Dendritic cell treated with granulocyte-macrophage colony-stimulating factor and Interleukin-4, amounts not matched to agents 40 ng/mL and 50 ng/mL, for 4 days (primary cell): ENCODE measurements at regions not wholly inside any gene's neighbourhood (a gene's known extent, or its start where the extent isn't known, plus 50 kb on each side); places are given as distances from the start of the nearest gene placed in this dataset.
"Not testable (repeated sequence)": the region's sequence is repeated elsewhere in the genome, so short reads cannot be mapped to it uniquely, and the experiment has no call there.

Source experiments
- H3K27ac Mint-ChIP-seq: one replicate; pipeline ENCODE4 v1.8.0; 2022; ENCODE audit warnings: mild to moderate bottlenecking, mixed read lengths
- H3K27me3 Mint-ChIP-seq: one replicate; pipeline ENCODE4 v1.8.0; 2022; ENCODE audit warnings: mild to moderate bottlenecking, mixed read lengths
- H3K36me3 Mint-ChIP-seq: one replicate; pipeline ENCODE4 v1.8.0; 2022; ENCODE audit warnings: low read depth, mixed read lengths
- H3K4me1 Mint-ChIP-seq: one replicate; pipeline ENCODE4 v1.8.0; 2022; ENCODE audit warnings: low read depth, mixed read lengths
- H3K4me3 Mint-ChIP-seq: one replicate; pipeline ENCODE4 v1.8.0; 2022; ENCODE audit warnings: mild to moderate bottlenecking, moderate library complexity, mixed read lengths
- H3K9me3 Mint-ChIP-seq: one replicate; pipeline ENCODE4 v1.8.0; 2022; ENCODE audit warnings: mixed read lengths
- intact Hi-C: fragments of 100-400 bp; cut with micrococcal nuclease; formaldehyde crosslinking; loops from one replicate; pipeline ENCODE4 v1.15.0; 2022

- Mint-ChIP-seq H3K36me3 (no peaks in the 10 kb centered on the region), H3K4me3 (no peak overlapping the region), H3K27ac (no peak overlapping the region), H3K4me1 (peaks cover 5% of the 10 kb centered on the region), H3K27me3 (no peaks in the 10 kb centered on the region), H3K9me3 (no peaks in the 10 kb centered on the region)
- intact Hi-C loops, result no loop called here
Observed at GRCh38 chr5:124824637-124825158, 78.3 kb upstream of the ZNF608 start.

GRCh38 chr5:124825250-124825982 lies 79.0 kb upstream of the ZNF608 start:
- H3K27ac Mint-ChIP-seq, result no peak overlapping the region
- no peaks in the 10 kb centered on the region for H3K36me3 Mint-ChIP-seq
- intact Hi-C loops, result no loop called here
- H3K4me1 Mint-ChIP-seq, result peaks cover 5% of the 10 kb centered on the region
- no peaks in the 10 kb centered on the region for H3K9me3 Mint-ChIP-seq
- no peaks in the 10 kb centered on the region for H3K27me3 Mint-ChIP-seq
- H3K4me3 Mint-ChIP-seq, result no peak overlapping the region

GRCh38 chr5:124825983-124826337 lies 79.5 kb upstream of the ZNF608 start:
- Mint-ChIP-seq H3K36me3 (no peaks in the 10 kb centered on the region), H3K9me3 (no peaks in the 10 kb centered on the region), H3K27me3 (no peaks in the 10 kb centered on the region), H3K4me1 (peaks cover 5% of the 10 kb centered on the region), H3K4me3 (no peak overlapping the region), H3K27ac (no peak overlapping the region)
- intact Hi-C loops, result no loop called here

DNA sequence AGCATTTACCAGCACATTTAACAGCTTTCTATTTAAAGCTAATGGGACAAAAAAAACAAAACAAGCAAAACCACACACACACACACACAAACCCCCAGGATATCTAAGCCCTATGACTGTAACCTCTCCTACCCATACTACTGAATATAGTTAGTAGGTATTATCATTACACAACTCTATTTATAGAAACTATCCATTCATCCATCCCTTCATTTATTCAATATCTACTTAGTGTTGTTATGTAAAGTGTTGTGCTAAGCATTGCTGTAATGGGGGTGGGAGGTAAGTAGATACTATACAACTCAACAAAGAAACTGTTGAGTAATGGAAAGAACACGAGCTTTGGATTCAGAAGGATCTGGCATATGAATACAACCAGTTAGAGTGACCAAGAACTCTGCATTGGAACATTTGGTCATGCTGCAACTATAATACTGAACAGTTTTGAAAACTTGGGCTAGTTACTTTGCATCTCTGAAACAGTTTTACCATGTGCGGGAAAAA lies 82.3 kb upstream of the ZNF608 start:
- intact Hi-C loops, result no loop called here

DNA sequence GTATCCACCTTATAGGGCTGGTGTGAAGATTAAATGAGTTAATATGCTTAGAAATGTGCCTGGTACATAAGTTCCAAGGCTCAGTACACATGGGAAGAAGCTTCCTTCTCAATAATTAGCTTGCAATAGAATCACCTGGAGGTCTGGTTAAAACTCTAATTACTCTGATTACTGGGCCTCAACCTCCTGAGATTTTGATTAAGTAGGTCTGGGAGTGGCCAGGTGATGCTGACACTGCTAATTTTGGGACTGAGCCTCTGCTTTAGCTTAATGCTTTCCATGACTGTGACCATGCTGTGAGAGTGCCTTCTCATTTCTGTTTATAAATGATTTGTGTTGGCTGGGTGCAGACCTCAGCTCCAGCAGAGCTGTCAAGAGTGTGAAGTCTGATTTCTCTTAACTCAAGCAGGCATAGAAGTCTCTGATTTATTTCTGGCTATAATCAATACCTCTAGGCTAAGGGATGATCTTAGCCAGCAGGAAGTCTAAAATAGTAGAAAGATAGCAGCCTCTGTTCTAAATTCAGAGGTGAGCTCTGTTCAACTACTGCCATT lies 85.3 kb upstream of the ZNF608 start:
- H3K36me3 Mint-ChIP-seq, result no peaks in the 10 kb centered on the region
- no peak overlapping the region for H3K27ac Mint-ChIP-seq
- no peak overlapping the region for H3K4me3 Mint-ChIP-seq
- H3K9me3 Mint-ChIP-seq, result peaks cover 11% of the 10 kb centered on the region
- intact Hi-C loops, result no loop called here
- peaks cover 7% of the 10 kb centered on the region for H3K4me1 Mint-ChIP-seq
- no peaks in the 10 kb centered on the region for H3K27me3 Mint-ChIP-seq

More for the DNA sequence above, 82.3 kb upstream of the ZNF608 start:
- H3K4me3 Mint-ChIP-seq, result no peak overlapping the region
- H3K27ac Mint-ChIP-seq, result no peak overlapping the region
- H3K27me3 Mint-ChIP-seq, result no peaks in the 10 kb centered on the region
- H3K9me3 Mint-ChIP-seq, result peaks cover 11% of the 10 kb centered on the region
- peaks cover 12% of the 10 kb centered on the region for H3K4me1 Mint-ChIP-seq
- H3K36me3 Mint-ChIP-seq, result no peaks in the 10 kb centered on the region

DNA sequence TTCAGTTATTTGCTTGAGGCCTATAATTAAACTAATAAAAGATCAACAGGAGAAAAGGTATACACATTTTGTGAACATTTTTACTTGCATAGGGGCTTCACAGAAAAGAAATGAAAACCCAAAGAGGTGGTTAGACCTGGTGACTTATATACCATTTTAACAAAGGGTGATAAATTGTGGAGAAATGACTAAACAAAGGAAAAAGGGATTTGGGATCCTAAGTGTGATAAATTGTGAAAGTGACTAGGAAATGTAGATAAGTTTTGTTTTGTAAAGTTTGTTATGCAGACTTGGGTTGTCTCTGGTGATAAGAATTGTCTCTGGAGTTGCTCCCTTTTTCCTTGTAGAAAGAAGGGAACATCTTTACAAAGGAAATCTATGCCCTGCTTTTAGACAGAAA lies 86.1 kb upstream of the ZNF608 start:
- no peak overlapping the region for H3K4me3 Mint-ChIP-seq
- H3K4me1 Mint-ChIP-seq, result peaks cover 7% of the 10 kb centered on the region
- H3K27me3 Mint-ChIP-seq, result no peaks in the 10 kb centered on the region
- peaks cover 11% of the 10 kb centered on the region for H3K9me3 Mint-ChIP-seq
- intact Hi-C loops, result no loop called here
- no peaks in the 10 kb centered on the region for H3K36me3 Mint-ChIP-seq
- no peak overlapping the region for H3K27ac Mint-ChIP-seq

- H3K27me3 Mint-ChIP-seq, H3K27ac Mint-ChIP-seq, H3K4me3 Mint-ChIP-seq, intact Hi-C loops, H3K36me3 Mint-ChIP-seq, H3K4me1 Mint-ChIP-seq: not testable (repeated sequence)
- H3K9me3 Mint-ChIP-seq, result peaks cover 11% of the 10 kb centered on the region
Observed at GRCh38 chr5:124836314-124836713, 89.9 kb upstream of the ZNF608 start.

DNA sequence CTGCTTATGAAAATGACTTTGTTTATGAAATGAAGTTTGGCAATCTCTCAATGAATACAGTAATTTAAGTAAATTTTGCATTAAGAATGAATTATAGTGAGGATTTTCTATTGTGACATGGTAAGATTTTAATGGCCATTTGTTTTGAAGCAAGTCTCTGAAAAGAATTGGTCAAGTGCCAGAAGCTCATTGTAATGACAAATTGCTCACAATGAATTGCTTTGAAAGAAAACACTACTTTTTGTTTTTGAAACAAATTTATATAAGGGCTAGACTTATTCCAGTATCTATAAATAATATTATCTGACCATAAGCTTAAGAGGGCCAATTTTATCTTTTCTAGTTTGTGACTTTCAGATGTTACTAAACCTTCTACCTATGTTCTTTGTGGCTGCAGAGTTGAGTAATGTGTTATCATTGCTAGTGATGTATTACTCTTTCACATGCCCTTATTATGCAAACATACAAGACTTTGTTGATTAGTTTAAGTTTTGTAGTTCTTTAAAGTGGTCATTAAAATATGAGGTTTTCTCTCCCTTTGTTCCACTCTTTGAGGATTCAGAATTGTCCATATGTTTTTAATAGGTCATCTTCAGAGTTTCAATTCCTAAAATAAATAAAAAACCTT lies 93.0 kb upstream of the ZNF608 start:
- intact Hi-C loops, result no loop called here
- Mint-ChIP-seq H3K27me3 (no peaks in the 10 kb centered on the region), H3K36me3 (no peaks in the 10 kb centered on the region), H3K4me3 (no peak overlapping the region), H3K27ac (no peak overlapping the region), H3K4me1 (peaks cover 13% of the 10 kb centered on the region), H3K9me3 (no peaks in the 10 kb centered on the region)

GRCh38 chr5:124841829-124842712 lies 95.6 kb upstream of the ZNF608 start:
- peaks cover 13% of the 10 kb centered on the region for H3K4me1 Mint-ChIP-seq
- no peaks in the 10 kb centered on the region for H3K9me3 Mint-ChIP-seq
- no peaks in the 10 kb centered on the region for H3K27me3 Mint-ChIP-seq
- H3K27ac Mint-ChIP-seq, result no peak overlapping the region
- H3K36me3 Mint-ChIP-seq, result no peaks in the 10 kb centered on the region
- H3K4me3 Mint-ChIP-seq, result no peak overlapping the region
- intact Hi-C loops, result loop anchor here (10.0 kb wide), 1 partner anchor 87 kb away; no protein-coding TSS in a partner anchor

DNA sequence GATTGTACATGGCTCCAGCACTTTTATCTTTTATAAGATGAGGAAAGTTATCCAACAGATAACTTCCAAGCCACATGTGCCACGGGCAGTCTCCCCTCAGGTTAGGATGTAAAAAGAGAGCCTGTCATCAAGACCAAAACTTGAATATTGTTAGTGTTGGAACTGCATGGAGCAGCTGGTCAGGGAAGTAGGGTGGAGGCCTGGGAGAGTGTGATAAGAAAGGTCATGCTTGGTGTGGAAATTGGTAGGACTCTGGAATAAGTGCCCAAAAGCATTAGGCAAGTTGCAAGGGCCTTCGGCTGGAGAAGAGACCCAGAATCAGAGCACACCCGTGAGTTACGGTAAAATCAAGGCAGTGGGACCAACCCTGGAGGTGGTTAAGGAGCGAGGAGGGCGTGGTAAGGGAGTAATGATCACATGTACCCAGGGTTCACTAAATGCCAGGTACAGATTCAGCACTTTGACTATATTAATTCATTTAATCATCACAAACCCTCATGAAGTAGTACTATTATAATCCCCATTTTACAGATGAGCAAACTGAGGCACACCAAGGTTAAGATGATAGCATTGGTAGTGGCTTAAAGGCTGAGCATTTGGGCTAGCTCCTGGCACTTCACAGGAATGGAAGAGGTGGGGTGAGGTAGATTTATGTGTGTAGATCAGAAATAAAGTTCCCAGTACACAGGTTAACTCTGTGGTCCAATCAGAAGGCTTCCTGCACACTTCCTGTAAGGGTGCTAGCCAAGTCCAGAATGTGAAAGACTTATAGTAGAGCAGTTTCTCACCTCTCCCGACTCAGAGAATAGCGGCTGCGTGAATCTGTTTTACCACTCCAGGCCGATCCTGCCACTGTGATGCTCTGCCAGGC lies 96.5 kb upstream of the ZNF608 start:
- Mint-ChIP-seq H3K4me1 (peaks cover 13% of the 10 kb centered on the region), H3K9me3 (no peaks in the 10 kb centered on the region), H3K27me3 (no peaks in the 10 kb centered on the region), H3K4me3 (no peak overlapping the region), H3K36me3 (no peaks in the 10 kb centered on the region), H3K27ac (no peak overlapping the region)
- intact Hi-C loops, result loop anchor here (10.0 kb wide), 1 partner anchor 88 kb away; no protein-coding TSS in a partner anchor

DNA sequence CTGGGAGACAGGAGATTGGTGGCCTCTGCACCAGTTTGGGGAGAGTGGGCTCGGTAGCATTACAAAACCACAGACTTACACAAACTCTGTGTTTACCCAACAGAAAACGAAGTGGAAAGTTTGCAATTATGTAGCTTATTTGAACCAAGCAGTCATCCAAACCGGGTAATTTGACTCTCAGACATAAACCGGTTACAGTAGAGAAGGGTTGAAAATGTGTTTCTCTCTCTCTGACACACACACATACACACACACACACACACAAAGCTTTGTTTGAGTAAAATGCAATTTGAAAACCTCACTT lies 97.1 kb upstream of the ZNF608 start:
- no peak overlapping the region for H3K27ac Mint-ChIP-seq
- H3K9me3 Mint-ChIP-seq, result no peaks in the 10 kb centered on the region
- H3K36me3 Mint-ChIP-seq, result no peaks in the 10 kb centered on the region
- H3K4me3 Mint-ChIP-seq, result no peak overlapping the region
- intact Hi-C loops, result loop anchor here (10.0 kb wide), 1 partner anchor 89 kb away; no protein-coding TSS in a partner anchor
- peaks cover 14% of the 10 kb centered on the region for H3K4me1 Mint-ChIP-seq
- no peaks in the 10 kb centered on the region for H3K27me3 Mint-ChIP-seq

DNA sequence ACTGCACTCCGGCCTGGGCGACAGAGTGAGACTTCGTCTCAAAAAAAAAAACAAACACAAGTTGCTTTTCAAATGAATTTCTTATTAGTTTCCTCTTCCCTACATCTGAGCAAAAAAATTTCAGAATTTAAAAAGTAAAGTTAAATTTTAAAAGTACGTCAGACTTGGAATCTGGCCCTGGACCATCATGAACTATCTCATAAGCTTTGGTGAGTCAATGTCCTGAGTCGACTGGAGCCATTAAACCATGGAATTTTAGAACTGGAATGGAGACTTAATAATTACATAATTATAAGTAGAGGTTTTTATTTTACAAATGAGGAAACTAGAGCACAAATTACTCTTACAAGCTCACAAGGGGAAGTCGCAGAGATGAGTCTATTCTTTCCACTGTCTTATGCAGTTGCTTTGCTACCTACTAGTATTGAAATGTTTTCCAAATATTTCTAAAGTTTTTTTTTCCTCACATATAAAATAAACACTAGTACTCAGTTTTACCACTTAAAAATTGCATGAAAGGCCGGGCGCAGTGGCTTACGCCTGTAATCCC lies 98.0 kb upstream of the ZNF608 start:
- Mint-ChIP-seq H3K27ac (no peak overlapping the region), H3K9me3 (no peaks in the 10 kb centered on the region), H3K27me3 (no peaks in the 10 kb centered on the region), H3K36me3 (no peaks in the 10 kb centered on the region), H3K4me1 (peaks cover 23% of the 10 kb centered on the region), H3K4me3 (no peak overlapping the region)
- intact Hi-C loops, result loop anchor here (10.0 kb wide), 1 partner anchor 90 kb away; no protein-coding TSS in a partner anchor

DNA sequence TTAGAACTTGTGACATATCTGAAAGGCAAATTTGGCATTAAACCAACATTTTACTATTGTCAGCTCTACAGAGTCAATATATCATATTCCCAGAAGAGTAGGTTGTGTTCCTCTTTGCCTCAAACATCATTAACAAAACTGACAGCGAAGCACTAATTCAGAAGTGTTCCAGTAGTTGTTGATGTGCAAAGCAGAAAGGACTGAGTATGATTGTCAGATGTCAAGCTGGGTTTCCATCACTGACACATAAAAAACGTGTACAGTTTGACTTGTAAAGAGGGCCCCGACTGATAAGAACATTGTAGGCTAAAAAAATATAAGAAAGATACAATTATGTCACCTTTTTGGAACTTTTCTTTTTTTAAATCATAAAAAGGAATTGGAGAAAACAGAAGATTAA lies 101.5 kb upstream of the ZNF608 start:
- Mint-ChIP-seq H3K36me3 (no peaks in the 10 kb centered on the region), H3K4me1 (peaks cover 21% of the 10 kb centered on the region), H3K4me3 (no peak overlapping the region), H3K27ac (no peak overlapping the region), H3K27me3 (peaks cover 3% of the 10 kb centered on the region), H3K9me3 (peaks cover 9% of the 10 kb centered on the region)
- intact Hi-C loops, result loop anchor here (10.0 kb wide), 1 partner anchor 93 kb away; no protein-coding TSS in a partner anchor
